HG02973 (cell line): ENCODE measurements at regions not wholly inside any gene's neighbourhood (a gene's known extent, or its start where the extent isn't known, plus 50 kb on each side); places are given as distances from the start of the nearest gene placed in this dataset.
"Not testable (repeated sequence)": the region's sequence is repeated elsewhere in the genome, so short reads cannot be mapped to it uniquely, and the experiment has no call there.

Source experiments
- ATAC-seq: cut with Tn5 transposase; IDR thresholded peaks from one replicate; pipeline ENCODE4 v1.9.1; 2021; ENCODE audit warnings: moderate library complexity; ENCODE audit not compliant: unreplicated experiment

DNA sequence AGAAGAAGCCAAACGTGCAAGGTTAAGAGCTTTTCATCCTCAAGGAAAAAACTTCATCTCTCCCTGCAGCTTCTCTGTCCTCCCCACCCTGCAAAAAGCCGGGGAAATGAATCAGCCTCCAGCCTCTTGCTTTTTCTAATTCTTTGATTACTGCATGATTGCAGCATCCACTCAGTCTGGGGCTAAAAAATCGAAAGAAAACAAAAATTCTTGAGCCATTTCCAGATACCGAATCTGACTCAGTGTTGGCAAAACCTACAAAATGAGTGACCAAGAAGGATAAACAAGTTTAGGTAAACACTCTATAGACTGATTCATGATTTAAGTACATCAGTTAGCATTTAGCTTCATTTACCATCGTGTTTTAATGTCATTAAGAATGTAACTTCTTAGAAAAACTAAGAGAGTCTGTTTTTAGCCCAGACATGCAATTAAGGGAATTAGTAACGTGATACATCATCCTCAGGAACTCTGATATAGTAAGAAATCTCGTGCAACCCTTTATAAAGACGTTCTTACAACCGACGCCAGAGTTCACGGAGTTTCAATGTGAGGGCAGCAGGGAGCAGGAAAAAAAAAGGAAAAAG lies 287.3 kb upstream of the FOXF1 start:
- ATAC-seq: no peak

DNA sequence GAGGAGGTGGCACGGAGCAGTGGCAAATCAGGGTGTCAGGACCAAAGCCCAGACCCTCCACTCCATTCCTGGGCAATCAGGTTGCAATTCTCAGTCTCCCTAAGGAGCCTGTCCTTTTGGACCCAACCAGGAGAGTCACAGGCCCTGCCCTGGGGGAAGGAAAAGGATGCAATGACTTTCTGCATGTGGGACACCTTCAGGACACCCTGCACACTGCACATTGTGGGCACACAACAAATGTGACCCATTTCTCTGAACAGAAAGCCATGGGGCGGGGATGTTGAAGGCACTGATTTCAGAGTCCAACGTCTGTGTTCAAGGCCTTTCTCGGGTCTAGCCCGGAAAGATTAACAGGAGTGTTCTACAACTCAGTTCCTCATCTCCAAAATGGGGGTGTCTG lies 286.2 kb upstream of the FOXF1 start:
- ATAC-seq: no peak

DNA sequence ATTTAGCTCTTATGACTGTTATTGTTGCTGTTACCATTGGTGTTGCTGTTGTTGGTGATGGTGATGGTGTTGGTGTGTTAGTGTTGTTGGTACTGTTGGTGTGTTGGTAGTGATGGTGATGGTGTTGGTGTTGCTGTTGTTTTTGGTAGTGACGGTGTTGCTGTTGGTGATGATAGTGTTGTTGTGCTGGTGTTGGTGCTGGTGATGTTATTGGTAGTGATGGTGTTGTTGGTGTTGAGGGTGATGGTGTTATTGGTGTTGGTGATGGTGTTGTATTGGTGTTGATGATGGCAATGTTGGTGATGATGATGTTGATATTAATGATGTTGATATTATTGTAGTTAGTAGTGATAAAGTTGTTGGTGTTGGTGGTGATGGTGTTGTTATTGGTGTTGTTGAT lies 285.7 kb upstream of the FOXF1 start:
- ATAC-seq: no peak

GRCh38 chr16:86225905-86226371 lies 284.4 kb upstream of the FOXF1 start:
- no peak for ATAC-seq

GRCh38 chr16:86227041-86227440 lies 283.3 kb upstream of the FOXF1 start:
- no peak for ATAC-seq

DNA sequence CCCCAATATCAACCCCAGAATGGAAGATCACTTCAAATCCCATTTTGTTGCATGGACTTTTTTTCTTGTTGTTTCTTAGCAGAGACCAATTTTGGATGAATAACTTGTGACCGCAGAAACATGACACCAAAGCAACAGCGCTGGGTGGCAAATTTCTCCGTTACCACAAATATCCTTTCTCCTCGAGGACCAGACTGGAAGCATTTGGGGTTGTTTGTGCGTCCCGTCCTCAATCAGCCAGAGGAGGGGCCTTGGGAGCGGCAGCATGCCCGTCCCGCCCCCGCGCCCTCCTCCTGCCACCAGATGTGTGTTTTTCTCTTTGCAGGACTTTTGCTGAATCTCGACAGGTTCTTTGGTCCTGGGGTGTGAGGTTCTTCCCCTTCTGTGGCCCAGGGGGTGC lies 282.5 kb upstream of the FOXF1 start:
- ATAC-seq: no peak

- ATAC-seq: no peak
Measured at GRCh38 chr16:86228713-86229112, 281.6 kb upstream of the FOXF1 start.

DNA sequence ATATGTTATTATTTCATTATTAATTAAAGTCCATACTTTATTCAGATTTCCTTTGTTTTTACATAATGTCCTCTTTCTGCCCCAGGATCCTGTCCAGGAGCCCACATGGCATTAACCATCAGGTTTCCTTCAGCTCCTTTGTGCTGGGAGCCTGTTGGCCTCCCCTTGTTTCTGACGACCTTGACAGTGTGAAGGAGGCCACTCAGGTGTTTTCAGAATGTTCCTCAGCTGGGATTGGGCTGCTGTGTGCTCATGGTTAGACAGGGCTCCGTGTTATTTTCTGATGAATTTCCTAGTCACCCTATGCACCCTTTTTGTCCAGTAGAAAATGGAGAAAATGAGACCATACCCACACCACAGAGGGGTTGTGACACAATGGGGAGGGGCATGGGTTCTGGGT lies 281.0 kb upstream of the FOXF1 start:
- no peak for ATAC-seq

DNA sequence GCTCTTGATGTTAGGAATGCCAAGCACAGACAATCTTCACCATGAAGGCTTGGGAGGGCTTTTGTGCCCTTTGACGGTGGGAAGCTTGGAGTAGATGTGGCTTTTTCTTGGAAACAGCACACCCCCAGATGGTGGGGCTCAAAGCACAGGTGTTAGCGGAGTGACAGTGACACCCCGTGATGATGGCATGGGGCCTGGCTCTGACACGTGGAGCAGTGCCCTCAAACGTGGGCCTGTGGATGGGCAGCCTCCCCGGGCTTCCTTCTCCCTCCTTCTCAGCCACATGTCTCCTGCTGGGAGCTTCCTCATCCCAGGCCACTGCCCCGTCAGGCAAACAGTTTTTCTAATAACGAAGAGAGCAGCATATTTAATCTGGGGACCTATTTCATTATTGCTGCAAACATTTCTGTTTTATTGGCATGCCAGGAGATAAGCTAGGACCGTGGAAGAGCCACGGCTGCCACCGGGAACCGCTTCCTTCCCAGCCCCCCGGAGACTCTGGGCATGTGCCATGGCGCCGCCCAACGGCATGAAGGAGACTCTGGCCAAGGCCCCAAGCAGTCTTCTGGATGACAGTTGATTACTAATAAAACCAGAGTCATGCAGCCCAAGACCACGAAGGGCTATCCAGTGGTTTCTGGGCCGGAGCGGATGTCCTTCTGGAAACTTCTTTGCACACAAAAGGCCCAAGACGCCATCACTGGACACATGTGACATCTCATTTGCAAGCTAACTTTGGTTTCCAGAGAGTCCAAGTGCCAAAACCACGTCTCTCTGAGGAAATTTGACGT lies 280.3 kb upstream of the FOXF1 start:
- no peak for ATAC-seq

- ATAC-seq: no peak
Measured at GRCh38 chr16:86231321-86231995, 278.9 kb upstream of the FOXF1 start.

DNA sequence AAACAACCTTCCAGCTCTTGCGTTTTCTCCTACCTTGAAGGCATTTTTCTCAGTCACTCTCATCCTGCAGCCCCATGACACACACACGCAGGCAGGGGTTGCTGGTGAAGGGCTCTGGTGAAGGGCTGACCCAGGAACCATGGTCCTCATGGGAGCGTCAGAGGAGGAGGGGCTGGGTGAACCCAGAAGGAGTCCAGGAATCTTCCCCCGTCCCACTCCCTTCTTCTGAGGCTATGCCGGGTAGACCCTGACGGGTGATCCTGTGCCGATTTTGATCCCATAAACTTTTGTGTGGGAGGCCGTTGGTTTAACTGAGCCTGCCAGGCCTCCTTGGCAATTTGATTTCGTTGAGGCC lies 278.4 kb upstream of the FOXF1 start:
- ATAC-seq: no peak

DNA sequence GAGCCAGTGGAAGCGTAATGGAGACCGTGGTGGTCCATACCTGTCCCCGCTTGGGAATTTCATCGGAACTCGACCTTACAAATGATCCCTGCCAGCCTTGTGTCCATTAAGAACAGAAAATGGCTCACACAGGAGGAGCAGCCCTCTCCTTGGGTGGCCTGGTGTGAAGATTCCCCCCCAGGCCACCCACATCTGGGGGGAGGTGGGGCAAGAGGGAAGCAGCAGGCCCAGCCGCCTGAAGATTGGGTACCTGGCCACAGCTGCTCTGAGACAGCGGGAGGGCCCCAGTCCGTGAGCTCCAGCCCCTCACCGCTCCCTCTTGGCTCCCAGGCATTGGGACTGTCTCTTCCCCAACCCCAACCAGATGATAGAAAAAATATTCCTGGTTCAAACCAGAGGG lies 277.8 kb upstream of the FOXF1 start:
- ATAC-seq: no peak

DNA sequence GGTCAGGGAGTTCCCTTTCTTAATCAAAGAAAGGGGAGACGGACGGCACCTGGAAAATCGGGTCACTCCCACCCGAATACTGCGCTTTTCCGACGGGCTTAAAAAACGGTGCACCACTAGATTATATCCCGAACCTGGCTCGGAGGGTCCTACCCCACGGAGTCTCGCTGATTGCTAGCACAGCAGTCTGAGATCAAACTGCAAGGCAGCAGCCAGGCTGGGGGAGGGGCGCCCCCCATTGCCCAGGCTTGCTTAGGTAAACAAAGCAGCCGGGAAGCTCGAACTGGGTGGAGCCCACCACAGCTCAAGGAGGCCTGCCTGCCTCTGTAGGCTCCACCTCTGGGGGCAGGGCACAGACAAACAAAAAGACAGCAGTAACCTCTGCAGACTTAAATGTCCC lies 276.8 kb upstream of the FOXF1 start:
- ATAC-seq: not testable (repeated sequence)

DNA sequence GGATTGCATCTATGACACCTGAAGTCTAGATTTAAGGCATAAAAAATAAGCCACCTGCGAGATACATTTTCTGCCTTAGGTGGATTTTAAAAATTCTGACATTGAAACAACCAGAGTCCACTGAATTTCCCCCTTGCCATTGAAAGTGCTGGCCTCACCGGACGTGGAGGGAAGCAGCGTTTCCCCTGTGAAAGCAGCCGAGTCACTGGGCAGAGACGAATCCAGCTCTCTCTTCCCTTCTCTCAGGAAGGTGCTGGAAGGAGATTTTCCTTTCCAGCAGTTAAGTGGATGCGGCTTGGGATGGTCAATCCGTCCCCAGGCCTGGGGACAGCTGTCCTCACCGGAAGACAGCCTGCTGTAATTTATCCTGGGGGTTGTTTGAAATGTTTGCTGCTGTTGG lies 270.9 kb upstream of the FOXF1 start:
- no peak for ATAC-seq

GRCh38 chr16:86240716-86241363 lies 269.5 kb upstream of the FOXF1 start:
- no peak for ATAC-seq

GRCh38 chr16:86241681-86242080 lies 268.6 kb upstream of the FOXF1 start:
- no peak for ATAC-seq

GRCh38 chr16:86242244-86243122 lies 267.8 kb upstream of the FOXF1 start:
- ATAC-seq: no peak

- ATAC-seq: no peak
Measured at GRCh38 chr16:86243123-86243473, 267.2 kb upstream of the FOXF1 start.

DNA sequence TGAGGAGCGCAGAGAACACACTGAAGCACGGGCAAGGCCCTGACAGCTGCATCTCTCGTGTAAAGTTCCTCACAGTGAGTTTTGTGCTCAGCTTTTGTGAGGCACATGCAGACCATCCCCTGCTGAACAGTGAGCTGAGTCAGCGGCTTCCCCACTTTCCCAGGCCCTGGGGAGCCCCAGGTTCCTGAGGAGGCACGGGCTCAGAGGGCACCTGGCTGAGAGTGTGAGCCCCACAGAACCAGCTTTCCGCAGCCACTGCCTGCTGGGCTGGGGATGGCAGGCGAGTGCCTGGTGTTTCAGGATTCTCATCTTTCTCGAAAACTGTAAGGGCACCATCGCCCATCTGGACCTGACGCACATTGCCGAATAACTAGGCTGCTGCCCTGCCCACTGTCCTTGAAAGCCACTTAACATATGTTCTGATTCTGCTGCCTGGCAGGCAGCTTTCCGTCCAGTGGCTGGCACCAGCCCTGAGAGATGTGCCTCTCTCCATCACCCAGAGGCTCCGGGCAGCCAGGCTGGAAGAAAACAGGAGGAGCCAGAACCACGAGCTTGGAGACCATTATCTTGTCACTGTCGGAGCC lies 266.7 kb upstream of the FOXF1 start:
- ATAC-seq: no peak

DNA sequence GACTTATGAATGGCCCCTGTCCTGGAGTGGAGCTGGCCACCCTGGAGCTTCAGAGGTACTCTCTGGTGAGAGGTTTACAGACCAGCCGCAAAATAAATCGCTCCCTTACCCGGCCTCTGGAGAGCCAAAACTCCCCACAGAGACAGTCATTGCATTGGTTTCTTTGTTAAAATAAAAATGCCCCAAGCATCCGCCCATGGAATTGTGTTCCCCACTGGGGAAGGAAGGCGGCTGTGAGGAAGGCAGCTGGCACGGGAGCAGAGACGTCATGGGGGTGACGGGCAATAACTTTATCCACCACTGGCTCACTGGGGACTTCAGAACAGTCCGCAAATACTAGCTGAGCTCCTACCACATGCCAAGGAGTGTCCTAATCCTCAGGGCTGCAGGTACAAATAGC lies 266.2 kb upstream of the FOXF1 start:
- ATAC-seq: no peak

GRCh38 chr16:86244936-86245335 lies 265.4 kb upstream of the FOXF1 start:
- no peak for ATAC-seq
